ENCODE measurements at regions not wholly inside any gene's neighbourhood (a gene's known extent, or its start where the extent isn't known, plus 50 kb on each side); places are given as distances from the start of the nearest gene placed in this dataset.

DNA sequence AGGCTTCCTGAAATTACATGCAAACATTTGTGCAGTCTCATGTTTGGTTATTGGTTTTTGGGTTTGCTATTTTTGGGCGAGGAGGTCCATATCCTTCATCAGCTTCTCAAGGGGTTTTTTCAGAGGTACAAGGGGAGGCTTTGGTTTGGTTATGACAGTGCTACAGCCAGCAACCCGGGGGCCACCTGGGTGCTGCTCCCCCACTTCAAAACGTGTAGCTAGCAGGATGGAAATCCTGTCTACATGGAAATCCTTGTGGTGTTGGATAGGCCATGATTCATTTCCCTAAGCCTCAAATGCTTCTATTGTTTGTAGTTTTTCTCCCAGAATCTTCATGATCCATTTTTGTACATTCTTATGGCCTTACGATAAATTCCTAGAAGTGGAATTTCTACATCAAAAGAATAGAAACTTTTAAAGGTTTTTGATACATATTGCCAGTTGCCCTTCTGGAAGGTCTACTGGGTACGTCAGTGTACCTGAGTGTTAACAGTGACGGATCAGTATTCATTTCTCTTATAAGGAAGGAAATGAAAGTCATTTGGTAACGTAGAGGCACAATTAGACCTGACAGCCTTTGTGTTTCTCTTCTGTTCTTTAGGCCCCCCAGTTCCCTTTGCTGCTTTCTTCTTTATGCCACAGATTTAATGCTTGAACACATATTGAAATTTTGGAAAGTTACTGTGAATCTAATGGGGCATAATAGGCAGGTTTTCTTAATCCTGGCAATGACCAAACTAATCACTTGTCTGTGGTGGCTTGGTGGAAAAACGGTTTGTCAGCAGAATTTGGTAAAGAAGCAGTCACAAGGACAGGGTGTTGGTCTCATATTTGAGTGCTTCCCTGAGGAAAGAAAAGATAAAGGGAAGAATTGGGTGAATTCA is 69.7 kb upstream of the ABL1 start:
- TF ChIP-seq, protein P1, sequence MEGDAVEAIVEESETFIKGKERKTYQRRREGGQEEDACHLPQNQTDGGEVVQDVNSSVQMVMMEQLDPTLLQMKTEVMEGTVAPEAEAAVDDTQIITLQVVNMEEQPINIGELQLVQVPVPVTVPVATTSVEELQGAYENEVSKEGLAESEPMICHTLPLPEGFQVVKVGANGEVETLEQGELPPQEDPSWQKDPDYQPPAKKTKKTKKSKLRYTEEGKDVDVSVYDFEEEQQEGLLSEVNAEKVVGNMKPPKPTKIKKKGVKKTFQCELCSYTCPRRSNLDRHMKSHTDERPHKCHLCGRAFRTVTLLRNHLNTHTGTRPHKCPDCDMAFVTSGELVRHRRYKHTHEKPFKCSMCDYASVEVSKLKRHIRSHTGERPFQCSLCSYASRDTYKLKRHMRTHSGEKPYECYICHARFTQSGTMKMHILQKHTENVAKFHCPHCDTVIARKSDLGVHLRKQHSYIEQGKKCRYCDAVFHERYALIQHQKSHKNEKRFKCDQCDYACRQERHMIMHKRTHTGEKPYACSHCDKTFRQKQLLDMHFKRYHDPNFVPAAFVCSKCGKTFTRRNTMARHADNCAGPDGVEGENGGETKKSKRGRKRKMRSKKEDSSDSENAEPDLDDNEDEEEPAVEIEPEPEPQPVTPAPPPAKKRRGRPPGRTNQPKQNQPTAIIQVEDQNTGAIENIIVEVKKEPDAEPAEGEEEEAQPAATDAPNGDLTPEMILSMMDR (conservative IDR thresholded peaks at IDR 0.05 in 1 of 2, IDR thresholded peaks at IDR 0.05 in 1 of 2; ENCODE audit: extremely low read depth in 1 of 2, insufficient read depth in 1 of 2, low read depth in 1 of 2, low read length in 2 of 2), result no peak
- no peak for TF ChIP-seq EZH2 (IDR thresholded peaks at IDR 0.05; ENCODE audit: borderline replicate concordance, low read length)
